GM19328 (cell line): ENCODE measurements at regions not wholly inside any gene's neighbourhood (a gene's known extent, or its start where the extent isn't known, plus 50 kb on each side); places are given as distances from the start of the nearest gene placed in this dataset.
"Not testable (repeated sequence)": the region's sequence is repeated elsewhere in the genome, so short reads cannot be mapped to it uniquely, and the experiment has no call there.

ENCODE experiments used
- ATAC-seq: cut with Tn5 transposase; IDR thresholded peaks from one replicate; pipeline ENCODE4 v1.9.1; 2021; ENCODE audit warnings: mild to moderate bottlenecking, moderate library complexity; ENCODE audit not compliant: unreplicated experiment

DNA sequence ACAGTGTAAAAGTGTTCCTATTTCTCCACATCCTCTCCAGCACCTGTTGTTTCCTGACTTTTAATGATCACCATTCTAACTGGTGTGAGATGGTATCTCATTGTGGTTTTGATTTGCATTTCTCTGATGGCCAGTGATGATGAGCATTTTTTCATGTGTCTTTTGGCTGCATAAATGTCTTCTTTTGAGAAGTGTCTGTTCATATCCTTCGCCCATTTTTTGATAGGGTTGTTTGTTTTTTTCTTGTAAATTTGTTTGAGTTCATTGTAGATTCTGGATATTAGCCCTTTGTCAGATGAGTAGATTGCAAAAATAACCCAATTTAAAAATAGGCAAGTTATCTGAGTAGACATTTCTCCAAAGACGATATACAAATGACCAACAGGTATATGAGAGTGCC is 120.2 kb upstream of the ID2 start:
- ATAC-seq, result not testable (repeated sequence)

DNA sequence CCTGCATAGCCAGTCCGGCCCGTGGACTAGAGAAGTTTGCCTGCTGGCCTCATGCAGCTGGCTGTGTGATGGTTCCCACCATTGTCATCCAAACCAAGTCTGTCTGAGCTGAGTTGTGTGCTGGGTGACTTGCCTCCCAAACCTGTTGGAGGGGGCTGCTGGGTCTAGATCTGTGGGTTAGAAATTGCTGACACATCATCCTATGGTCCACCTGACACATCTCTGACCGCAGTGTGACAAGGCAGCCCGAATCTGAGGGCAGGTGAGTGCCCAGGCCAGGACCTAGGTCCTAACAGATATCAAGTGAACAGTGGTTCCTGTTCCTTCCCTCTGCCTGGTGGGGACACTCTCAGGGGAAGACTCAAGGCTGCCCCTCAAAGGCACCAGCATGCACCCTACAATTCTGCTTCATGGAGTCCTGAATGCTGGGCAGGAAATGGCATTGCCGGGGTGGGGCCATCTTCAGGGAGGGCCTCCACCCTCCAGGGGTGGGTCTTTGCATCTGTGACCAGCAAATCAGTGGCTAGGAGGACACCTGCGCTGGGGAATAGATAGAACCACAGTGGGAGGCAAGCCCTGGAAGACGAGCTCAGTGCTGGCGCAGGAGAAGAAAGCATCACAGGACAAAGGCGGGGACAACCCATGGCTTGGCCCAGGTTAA is 117.9 kb upstream of the ID2 start:
- no peak for ATAC-seq

DNA sequence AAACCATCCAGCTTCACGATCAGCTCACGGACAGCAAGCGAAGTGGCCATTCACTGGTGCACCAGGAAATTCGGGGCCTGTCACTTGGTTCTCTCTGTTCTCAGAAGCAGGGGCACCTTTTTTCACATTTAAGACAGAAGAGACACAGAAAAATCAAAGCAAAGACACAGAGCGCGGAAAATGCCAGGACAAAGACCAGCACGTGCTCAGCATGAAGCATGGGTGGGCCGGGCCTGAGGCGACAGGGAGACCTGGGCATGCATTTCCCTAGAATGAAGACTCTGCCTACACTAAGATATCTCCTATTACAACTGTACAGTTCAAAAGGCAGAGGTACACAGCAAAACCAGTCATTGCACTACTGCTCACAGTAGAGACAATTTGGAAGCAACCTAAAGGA is 117.4 kb upstream of the ID2 start:
- no peak for ATAC-seq

DNA sequence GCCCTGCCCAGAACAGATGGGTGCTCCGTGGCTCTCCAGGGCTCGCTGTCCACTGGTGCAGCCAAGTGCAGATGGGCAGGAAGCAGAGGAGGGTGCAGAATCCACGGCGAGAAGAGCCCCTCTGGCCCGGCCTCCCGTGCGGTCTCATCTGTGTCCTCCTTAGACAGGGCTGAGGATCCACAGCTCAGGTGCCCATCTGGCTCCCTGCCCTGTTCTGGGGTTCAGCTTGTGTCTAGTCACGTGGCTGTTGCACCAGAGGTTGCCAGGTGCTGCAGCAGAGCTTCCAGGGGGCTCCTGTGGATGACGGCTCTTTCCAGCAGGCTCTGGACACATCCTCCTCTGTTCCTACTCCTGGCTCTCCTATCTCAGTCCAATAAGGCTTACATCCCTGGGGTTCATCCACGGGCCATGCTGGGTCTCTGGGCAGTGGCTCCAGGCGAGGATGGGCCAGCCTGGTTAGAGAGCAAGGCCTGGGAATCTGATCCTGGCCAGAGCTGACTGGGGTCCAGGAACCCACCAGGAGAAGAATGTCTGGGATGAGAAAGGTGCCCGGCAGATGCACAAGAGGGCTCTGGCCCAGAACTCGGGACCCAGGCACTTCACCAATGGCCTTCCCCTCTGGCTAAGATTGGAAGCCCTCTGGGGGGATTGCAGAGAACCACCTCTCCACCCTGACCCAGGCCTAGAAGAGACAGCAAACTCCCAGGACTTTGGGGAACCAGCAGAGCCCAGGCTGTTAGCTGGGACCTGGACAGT is 116.3 kb upstream of the ID2 start:
- ATAC-seq, result no peak

DNA sequence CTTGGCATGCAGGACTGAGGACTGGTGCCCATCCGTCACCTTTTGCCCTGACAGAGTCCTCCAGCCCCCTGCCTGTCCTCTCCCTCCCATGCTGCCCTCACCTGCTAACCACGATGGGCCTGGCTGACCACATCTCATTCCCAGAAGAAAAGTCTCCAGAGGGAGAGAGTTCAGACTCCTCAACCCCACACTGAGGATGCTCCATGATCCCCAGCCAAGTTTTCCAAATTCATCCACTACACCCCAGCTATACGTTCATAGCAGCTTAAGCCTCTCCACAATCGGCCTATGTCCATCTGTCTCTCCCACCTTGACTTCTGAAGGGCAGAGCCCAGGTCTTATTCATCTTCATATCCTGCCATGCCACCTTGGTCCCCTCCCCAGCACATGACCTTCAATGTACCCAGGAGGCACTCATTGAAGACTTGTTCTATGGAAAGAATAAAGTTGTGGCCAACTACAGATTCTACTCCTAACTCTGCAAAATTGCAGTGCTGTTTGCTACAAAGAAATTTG is 115.6 kb upstream of the ID2 start:
- no peak for ATAC-seq

DNA sequence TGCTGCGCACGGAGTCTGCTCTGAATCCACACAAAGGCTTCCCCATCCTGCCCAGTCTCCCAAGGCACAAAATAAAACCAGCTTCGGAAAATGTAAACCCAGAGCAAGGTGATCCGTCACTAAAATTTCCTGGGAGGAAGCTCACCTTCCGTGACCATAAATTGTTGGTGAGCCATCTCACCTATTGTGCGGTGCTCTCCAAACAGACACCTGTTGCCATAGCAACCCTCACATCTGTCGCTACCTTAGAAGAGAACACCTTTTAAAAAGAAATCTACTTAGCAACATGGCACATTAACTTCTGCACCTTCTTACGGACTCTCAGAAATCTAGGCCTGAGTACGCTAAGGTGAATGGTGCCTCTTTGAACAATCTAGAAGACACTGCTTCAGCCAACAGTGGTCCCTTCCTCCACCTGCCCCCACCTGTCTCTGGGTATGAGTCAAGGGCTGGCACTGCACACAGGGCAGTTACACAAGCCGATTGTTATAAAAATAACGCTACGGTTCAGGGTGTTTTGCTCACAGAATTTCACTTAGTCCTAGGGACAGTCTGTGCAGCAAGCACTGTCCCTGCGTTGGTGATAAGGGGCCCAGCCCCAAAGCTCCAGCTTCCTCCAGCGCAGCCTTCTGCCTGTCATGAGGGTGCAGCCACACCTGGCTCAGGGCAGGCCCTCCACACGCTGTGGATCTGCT is 114.9 kb upstream of the ID2 start:
- ATAC-seq, result no peak

DNA sequence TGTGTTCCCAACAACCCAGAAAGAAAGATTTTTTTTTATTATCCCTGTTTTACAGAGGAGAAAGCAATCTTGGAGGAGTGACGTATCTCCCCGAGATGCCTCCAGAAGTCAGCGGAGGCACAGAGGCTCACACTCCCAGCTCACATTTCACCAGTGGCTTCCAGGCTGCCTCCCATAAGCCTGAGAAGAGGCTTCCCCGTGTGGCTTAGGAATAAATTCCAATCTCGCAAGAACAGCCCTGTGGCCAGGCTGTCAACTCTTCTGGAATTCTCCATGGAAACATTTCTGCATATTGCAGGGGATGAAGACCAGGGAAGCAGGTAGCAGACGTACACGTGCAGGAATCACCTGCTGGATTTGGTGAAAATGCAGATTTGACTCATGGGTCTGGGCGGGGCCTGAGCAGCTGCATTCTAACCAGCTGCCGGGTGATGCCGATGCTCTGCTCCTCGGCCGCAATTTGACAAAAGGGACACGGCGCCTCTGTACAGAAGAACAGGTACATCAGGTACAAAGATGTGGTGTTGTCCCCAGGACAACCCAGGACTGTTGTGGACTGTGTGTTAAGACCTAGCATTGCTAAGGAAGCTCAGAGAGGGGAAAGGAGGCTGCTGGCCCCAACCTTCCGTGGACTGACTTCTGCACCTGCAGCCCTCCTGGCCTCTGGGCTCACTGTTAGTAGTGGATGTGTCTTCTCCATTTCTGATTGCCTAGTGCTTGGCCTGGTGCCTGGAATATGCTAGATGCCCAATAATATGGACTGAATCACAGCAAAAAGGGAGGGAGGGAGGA is 114.2 kb upstream of the ID2 start:
- ATAC-seq, result no peak

DNA sequence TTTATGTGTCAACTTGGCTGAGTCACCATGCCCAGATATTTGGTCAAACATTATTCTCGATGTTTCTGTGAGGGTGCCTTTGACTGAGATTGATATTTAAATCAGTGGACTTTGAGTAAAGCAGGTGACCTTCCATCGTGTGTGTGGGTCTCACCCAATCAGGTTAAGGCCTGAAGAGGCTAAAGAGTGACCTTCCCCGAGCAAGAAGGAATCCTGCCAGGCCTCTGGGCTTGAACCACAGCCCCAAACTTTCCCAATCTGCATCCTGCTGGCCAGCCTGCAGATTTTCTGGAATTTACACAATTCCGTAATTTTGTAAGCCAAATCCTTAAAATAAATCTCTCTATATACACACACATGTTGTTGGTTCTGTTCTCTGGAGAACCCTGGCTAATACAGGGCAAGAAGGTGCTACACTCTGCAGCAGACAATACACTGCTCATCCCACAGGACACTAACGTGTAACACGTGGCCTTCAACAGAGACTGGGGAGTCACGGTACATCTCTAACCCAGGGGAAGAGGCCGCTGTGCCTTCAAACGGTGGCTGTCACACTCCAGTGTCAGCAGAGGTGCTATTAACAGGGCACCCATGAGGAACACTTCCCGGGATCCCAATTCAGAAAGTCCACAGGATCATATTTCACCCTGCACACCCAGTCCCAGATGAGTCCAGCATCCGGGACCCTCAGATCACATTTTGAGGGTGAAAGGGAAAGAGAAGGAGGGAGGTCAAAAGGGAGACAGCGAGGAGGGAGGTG is 113.1 kb upstream of the ID2 start:
- no peak for ATAC-seq

DNA sequence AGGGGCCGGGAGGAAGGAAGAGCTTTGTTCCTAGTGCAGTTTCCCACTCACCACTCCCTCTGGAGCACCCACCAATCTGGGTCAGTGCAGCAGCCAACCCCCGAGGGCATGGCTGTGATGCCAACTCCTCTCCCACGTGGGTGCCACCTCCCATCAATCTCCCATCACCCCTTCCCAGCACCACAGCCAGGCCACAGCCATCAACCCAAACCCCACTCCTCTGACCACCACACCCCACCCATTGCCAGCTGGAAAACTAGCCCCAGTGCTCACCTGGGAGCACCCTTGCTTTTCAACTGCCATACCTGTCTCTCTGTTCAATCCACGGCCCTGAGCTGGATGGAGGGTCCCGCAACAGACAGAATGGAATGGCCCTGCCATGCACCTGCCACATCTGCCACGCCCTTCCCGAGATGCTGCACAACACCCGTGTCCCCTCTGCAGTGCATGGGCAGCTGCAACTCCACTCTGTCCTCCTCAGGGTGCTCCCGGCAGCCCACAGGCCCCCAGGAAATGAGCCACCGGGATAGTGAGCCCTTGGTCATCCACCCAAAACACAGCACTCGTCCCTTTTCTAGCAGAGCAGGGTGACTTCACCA is 112.4 kb upstream of the ID2 start:
- no peak for ATAC-seq

DNA sequence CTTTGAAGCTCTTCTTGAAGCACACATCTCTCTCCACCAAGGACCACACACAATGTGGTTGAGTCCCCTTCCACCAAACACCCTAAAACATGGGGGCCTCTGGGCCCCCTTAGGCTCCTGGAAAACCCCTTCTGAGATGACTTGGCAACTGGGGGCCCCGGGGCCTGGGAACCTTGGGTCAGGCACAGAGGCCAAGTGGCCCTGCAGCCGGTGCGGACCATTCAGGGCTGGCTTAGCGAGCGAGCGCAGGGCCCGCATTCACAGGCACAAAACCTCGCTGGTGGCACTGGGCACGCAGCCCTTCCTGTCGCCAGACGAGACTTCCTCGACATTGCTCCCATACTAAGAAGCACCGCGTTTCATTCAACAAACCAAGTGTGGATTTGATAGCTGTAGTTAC is 111.2 kb upstream of the ID2 start:
- ATAC-seq, result no peak

DNA sequence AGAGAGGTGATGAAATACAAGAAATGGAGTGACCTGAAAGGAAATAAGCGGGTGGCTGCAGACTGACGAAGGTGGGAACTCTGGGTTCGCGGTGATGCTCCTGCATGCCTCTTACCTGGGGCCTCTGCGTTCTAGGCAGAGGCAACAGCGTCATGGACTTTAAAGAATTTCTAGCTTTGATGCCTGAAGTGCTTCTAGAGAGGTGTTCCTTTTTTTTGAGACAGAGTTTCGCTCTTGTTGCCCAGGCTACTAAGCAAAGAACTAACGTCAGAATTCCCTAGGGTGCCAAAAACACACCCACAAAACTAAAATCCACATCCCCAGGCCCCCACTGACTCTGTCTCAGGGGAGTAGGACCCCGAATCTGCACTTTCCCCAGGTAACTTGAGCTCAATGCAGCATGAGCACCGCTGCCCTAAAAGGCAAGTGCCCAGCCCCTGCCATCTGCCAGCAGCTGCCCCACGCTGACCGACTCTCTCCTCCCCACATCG is 110.5 kb upstream of the ID2 start:
- ATAC-seq, result no peak

DNA sequence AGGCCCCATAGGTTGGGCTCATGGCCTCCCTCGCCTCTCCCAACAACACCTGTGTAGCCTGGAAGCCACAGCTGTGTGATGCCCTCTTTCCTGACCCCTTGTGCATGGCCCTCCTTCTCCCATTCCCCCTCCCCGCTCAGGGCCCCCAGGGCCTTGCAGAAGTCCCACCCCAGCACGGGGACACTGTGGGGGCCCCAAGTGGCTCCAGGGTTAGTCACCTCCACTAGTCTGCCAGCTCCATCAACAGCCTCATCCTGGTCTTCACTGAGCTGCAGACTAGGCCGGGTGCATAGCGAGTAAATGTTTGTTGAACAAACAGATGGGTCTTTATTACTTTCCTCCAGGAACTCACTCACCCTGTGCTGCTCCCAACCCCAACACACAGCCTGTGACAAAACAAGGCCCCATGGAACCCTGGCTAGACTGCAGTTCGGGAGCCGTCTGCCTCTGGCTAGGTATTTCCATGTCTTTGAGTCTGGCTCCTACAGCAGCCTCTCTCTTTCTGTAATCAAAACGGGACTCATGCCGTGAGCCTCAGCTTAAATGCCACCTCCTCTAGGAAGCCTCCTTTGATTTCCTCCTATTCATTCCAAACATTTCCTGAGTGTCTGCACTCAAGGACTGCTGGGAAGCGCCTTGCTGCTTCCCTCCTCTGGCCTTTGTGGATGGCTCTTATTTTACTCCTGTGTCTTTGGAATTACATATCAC is 109.9 kb upstream of the ID2 start:
- ATAC-seq, result no peak

DNA sequence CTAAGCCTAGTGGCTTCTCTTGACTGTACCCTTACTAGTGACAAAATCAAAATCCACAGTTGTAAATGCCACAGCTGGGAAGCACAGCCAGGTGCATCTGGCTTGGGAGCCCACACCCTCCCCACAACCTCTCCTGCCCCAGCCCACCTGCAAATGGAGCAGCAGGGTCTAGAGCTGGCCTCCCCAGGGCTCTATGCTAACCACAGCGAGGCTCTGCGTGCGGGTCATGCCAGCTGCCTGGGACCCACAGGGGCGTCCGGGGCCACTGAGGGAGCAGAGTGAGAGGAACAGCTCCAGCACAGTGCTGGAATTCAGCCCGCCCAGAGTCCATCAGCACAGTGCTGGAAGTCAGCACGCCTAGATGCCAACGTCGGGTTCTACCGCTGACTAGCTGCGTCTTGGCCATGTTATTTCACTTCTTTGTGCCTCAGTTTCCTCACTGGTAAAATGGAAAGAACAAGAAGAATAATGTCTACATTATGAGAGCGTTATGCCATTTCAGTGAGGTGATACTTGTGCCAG is 109.1 kb upstream of the ID2 start:
- no peak for ATAC-seq

DNA sequence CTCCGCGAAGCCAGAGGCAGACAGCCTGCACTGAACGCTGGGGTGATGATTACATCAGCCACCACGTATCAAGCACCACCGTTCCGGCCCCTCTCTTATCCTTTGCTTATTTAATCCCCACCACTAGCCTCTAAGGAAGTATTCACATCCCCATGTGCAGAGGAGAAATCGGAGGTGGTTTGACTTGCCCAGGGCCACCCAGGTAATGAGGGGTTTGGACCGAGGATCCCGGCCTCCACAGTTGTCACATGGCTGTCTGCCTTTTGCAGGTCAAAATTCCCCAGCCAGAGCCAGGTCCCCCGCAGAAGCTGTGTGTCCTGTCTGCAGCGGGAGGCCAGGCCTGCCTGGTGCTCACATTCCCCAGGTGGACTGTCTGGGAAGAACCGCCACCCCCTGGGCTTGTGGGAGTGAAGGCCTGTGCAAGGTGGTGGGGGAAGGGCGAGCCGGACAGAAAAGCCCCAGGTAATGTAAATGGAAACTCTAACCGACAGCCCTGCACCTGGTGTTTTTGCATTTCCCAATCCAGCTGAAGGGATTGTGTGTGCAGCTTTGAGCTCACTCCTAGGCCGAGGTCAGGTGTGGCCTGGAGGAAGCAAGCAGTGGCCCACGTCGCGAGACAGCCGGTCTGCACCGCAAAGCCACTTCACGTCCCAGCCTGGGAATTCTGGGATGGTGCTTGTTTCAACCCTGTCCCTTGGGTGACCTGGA is 108.5 kb upstream of the ID2 start:
- no peak for ATAC-seq

DNA sequence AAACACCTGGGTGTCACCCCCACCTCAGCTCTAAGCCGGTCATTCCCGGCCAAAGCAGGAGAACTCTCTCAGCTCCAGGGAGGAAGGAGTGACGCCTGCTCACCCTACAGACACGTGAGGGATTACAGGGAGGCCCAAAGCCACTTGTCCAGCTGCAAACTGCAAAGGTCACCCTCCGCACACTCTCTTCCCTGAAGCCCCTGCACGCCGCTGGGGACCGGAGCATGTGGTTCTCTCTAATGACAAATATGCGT is 108.0 kb upstream of the ID2 start:
- no peak for ATAC-seq

DNA sequence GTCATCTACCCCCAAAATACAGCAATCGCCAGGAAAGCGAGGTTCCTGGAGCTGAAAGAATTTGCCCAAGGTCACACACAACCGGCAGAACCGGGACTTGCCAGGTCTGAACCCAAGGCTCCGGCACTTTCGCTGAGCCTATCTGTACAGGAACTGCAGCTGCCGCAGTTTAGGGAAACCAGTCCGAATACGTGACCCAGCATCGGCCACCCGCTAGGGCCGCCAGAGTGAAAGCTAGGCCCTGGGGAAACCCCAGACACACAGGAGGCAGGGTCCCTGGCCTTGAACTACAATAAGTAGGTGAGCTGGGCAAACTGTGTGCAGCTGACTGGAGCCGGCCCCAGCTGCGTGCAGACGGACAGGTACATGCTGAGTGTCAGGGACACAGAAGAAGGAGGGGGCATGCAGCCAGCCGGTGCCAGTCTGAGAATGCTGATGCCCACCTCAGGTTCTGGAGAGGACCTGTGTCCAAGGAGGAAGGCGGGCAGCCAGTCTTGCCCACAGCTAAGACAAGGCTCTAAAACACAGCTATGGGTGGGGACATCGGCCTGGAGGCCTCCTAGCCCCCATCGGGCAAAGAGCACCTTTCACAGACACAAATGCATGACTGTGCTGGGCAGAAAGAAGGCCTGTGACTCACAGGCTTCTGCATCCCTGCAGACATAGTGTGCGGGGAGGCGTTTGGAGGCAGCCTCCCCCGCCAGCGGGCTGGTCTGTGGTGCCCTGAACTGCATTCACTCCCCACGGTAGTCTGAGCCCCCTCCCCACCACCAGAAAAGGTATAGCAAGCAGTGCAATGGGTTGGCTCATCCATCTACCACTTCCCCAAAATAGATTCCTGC is 107.4 kb upstream of the ID2 start:
- ATAC-seq, result no peak

DNA sequence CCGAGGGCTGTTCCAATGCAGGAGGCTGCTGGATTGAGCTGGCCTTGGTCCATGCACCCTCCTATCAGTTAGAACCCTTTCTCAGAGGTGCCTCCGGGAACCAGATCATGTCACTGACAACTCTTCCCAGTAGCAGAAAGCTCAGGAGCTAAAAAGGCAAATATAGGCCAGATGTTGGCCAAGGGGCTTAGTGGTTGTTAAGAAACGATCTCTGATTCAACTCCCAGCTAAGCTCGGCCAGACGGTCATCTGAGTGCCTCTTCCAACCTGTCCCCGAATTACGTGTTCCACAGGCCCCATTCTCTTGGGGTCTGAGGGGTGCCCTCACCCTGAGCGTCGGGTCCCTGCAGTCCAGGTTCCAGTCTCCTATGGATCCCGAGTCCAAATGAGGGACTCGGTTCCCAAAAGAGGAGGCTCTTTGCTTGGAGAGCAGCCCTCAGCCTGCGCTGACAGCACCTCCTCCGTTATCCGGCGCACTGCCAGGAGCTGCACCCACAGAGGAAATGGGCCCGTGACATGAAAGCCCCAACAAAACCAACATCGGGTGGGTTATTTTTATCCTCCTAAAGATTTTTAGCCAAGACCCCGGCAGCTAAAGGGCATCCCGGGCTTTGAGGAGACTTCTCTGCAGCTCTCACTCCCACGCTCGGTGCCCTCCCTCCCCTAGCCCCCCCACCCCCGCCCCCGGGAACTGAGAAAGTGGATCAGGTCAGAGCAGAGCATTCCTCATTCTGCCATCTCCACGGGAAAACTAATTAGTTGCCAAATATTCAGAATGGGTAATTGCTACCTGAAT is 106.6 kb upstream of the ID2 start:
- no peak for ATAC-seq
